ENCODE measurements at regions not wholly inside any gene's neighbourhood (a gene's known extent, or its start where the extent isn't known, plus 50 kb on each side); places are given as distances from the start of the nearest gene placed in this dataset.
A peak's percentile ranks its signal among the peaks of the same experiment; 100 is the strongest.
"Not testable (repeated sequence)": the region's sequence is repeated elsewhere in the genome, so short reads cannot be mapped to it uniquely, and the experiment has no call there.

- no peaks in the 10 kb centered on the region for H3K9me3 Mint-ChIP-seq
- H3K4me1 Mint-ChIP-seq (ENCODE audit: low read depth in 2 of 2): no peaks in the 10 kb centered on the region
- ATAC-seq (peak; percentile 27 to 32), DNase-seq (ENCODE audit: low spot score) (no peak)
- H3K27ac Mint-ChIP-seq: no peak overlapping the region
- peaks cover 4 to 25% of the 10 kb centered on the region in 2 donors for H3K27me3 Mint-ChIP-seq
- no peak overlapping the region for H3K4me3 Mint-ChIP-seq
- H3K36me3 Mint-ChIP-seq: no peaks in the 10 kb centered on the region
Observed at GRCh38 chr3:118802325-118803095, 232.1 kb downstream of the IGSF11 start.

GRCh38 chr3:118803096-118803476 lies 231.6 kb downstream of the IGSF11 start:
- no peaks in the 10 kb centered on the region for H3K9me3 Mint-ChIP-seq
- H3K27ac Mint-ChIP-seq: no peak overlapping the region
- no peaks in the 10 kb centered on the region for H3K4me1 Mint-ChIP-seq (ENCODE audit: low read depth in 2 of 2)
- H3K36me3 Mint-ChIP-seq: no peaks in the 10 kb centered on the region
- H3K27me3 Mint-ChIP-seq: peaks cover 4 to 25% of the 10 kb centered on the region in 2 donors
- DNase-seq (ENCODE audit: low spot score) (no peak), ATAC-seq (no peak)
- H3K4me3 Mint-ChIP-seq: no peak overlapping the region

GRCh38 chr3:118805007-118805406 lies 229.6 kb downstream of the IGSF11 start:
- H3K4me1 Mint-ChIP-seq (ENCODE audit: low read depth in 2 of 2): no peaks in the 10 kb centered on the region
- no peaks in the 10 kb centered on the region for H3K9me3 Mint-ChIP-seq
- H3K27ac Mint-ChIP-seq: no peak overlapping the region
- H3K27me3 Mint-ChIP-seq: peaks cover 0 to 15% of the 10 kb centered on the region in 2 donors
- H3K4me3 Mint-ChIP-seq: no peak overlapping the region
- no peaks in the 10 kb centered on the region for H3K36me3 Mint-ChIP-seq
- DNase-seq (ENCODE audit: low spot score) (no peak), ATAC-seq (no peak)

- Mint-ChIP-seq H3K4me1 (ENCODE audit: low read depth in 2 of 2) (no peaks in the 10 kb centered on the region), H3K27ac (no peak overlapping the region), H3K27me3 (peaks cover 0 to 18% of the 10 kb centered on the region in 2 donors), H3K4me3 (no peak overlapping the region), H3K36me3 (no peaks in the 10 kb centered on the region), H3K9me3 (no peaks in the 10 kb centered on the region)
- DNase-seq (ENCODE audit: low spot score) (no peak), ATAC-seq (no peak)
Observed at GRCh38 chr3:118806423-118806822, 228.2 kb downstream of the IGSF11 start.

- not testable (repeated sequence) for ATAC-seq; H3K36me3 Mint-ChIP-seq; DNase-seq (ENCODE audit: low spot score); H3K4me1 Mint-ChIP-seq (ENCODE audit: low read depth in 2 of 2); H3K4me3 Mint-ChIP-seq; H3K9me3 Mint-ChIP-seq; H3K27ac Mint-ChIP-seq
- H3K27me3 Mint-ChIP-seq: peaks cover 0 to 23% of the 10 kb centered on the region in 2 donors
Observed at GRCh38 chr3:118807349-118807748, 227.3 kb downstream of the IGSF11 start.

- no peaks in the 10 kb centered on the region for H3K4me1 Mint-ChIP-seq (ENCODE audit: low read depth in 2 of 2)
- no peak for DNase-seq (ENCODE audit: low spot score)
Observed at GRCh38 chr3:118808723-118809122, 225.9 kb downstream of the IGSF11 start.

GRCh38 chr3:118809696-118810498 lies 224.7 kb downstream of the IGSF11 start:
- peaks cover 0 to 23% of the 10 kb centered on the region in 2 donors for H3K27me3 Mint-ChIP-seq
- no peak overlapping the region for H3K27ac Mint-ChIP-seq
- H3K4me1 Mint-ChIP-seq (ENCODE audit: low read depth in 2 of 2): no peaks in the 10 kb centered on the region
- no peak overlapping the region for H3K4me3 Mint-ChIP-seq
- DNase-seq (ENCODE audit: low spot score): no peak
- no peak for ATAC-seq
- no peaks in the 10 kb centered on the region for H3K9me3 Mint-ChIP-seq
- no peaks in the 10 kb centered on the region for H3K36me3 Mint-ChIP-seq

More at GRCh38 chr3:118808723-118809122, 225.9 kb downstream of the IGSF11 start:
- H3K36me3 Mint-ChIP-seq: no peaks in the 10 kb centered on the region
- H3K4me3 Mint-ChIP-seq: no peak overlapping the region
- no peaks in the 10 kb centered on the region for H3K9me3 Mint-ChIP-seq
- no peak overlapping the region for H3K27ac Mint-ChIP-seq
- peaks cover 0 to 23% of the 10 kb centered on the region in 2 donors for H3K27me3 Mint-ChIP-seq
- no peak for ATAC-seq

GRCh38 chr3:118810499-118811035 lies 224.1 kb downstream of the IGSF11 start:
- H3K27me3 Mint-ChIP-seq: peaks cover 0 to 23% of the 10 kb centered on the region in 2 donors
- no peaks in the 10 kb centered on the region for H3K4me1 Mint-ChIP-seq (ENCODE audit: low read depth in 2 of 2)
- DNase-seq (ENCODE audit: low spot score) (no peak), ATAC-seq (no peak)
- no peak overlapping the region for H3K4me3 Mint-ChIP-seq
- no peaks in the 10 kb centered on the region for H3K36me3 Mint-ChIP-seq
- H3K9me3 Mint-ChIP-seq: no peaks in the 10 kb centered on the region
- no peak overlapping the region for H3K27ac Mint-ChIP-seq

GRCh38 chr3:118811236-118811732 lies 223.4 kb downstream of the IGSF11 start:
- Mint-ChIP-seq H3K4me1 (ENCODE audit: low read depth in 2 of 2) (no peaks in the 10 kb centered on the region), H3K9me3 (no peaks in the 10 kb centered on the region), H3K27me3 (peaks cover 0 to 24% of the 10 kb centered on the region in 2 donors), H3K27ac (no peak overlapping the region), H3K4me3 (no peak overlapping the region), H3K36me3 (no peaks in the 10 kb centered on the region)
- no peak for ATAC-seq
- no peak for DNase-seq (ENCODE audit: low spot score)

- Mint-ChIP-seq H3K4me1 (ENCODE audit: low read depth in 2 of 2) (no peaks in the 10 kb centered on the region), H3K9me3 (no peaks in the 10 kb centered on the region), H3K27me3 (peaks cover 0 to 16% of the 10 kb centered on the region in 2 donors), H3K27ac (no peak overlapping the region), H3K4me3 (no peak overlapping the region), H3K36me3 (no peaks in the 10 kb centered on the region)
- ATAC-seq: no peak
- no peak for DNase-seq (ENCODE audit: low spot score)
Observed at GRCh38 chr3:118813472-118813871, 221.2 kb downstream of the IGSF11 start.

GRCh38 chr3:118817748-118818165 lies 216.9 kb downstream of the IGSF11 start:
- no peak overlapping the region for H3K27ac Mint-ChIP-seq
- peak in 1 of 2 donors; percentile 66 for ATAC-seq
- H3K4me1 Mint-ChIP-seq (ENCODE audit: low read depth in 2 of 2): no peaks in the 10 kb centered on the region
- peaks cover 0 to 17% of the 10 kb centered on the region in 2 donors for H3K27me3 Mint-ChIP-seq
- H3K36me3 Mint-ChIP-seq: no peaks in the 10 kb centered on the region
- H3K9me3 Mint-ChIP-seq: no peaks in the 10 kb centered on the region
- no peak overlapping the region for H3K4me3 Mint-ChIP-seq
- peak; percentile 64 for DNase-seq (ENCODE audit: low spot score)

GRCh38 chr3:118818386-118818785 lies 216.3 kb downstream of the IGSF11 start:
- Mint-ChIP-seq H3K9me3 (no peaks in the 10 kb centered on the region), H3K27ac (no peak overlapping the region), H3K27me3 (peaks cover 0 to 17% of the 10 kb centered on the region in 2 donors), H3K4me1 (ENCODE audit: low read depth in 2 of 2) (no peaks in the 10 kb centered on the region), H3K4me3 (no peak overlapping the region), H3K36me3 (no peaks in the 10 kb centered on the region)
- no peak for ATAC-seq
- DNase-seq (ENCODE audit: low spot score): no peak

- no peak overlapping the region for H3K4me3 Mint-ChIP-seq
- no peaks in the 10 kb centered on the region for H3K9me3 Mint-ChIP-seq
- peaks cover 3 to 22% of the 10 kb centered on the region in 2 donors for H3K27me3 Mint-ChIP-seq
- no peak overlapping the region for H3K27ac Mint-ChIP-seq
- ATAC-seq (no peak), DNase-seq (ENCODE audit: low spot score) (no peak)
- no peaks in the 10 kb centered on the region for H3K36me3 Mint-ChIP-seq
- H3K4me1 Mint-ChIP-seq (ENCODE audit: low read depth in 2 of 2): no peaks in the 10 kb centered on the region
Observed at GRCh38 chr3:118823626-118824025, 211.0 kb downstream of the IGSF11 start.

GRCh38 chr3:118827446-118827845 lies 207.2 kb downstream of the IGSF11 start:
- no peak for ATAC-seq
- Mint-ChIP-seq H3K9me3 (no peaks in the 10 kb centered on the region), H3K36me3 (no peaks in the 10 kb centered on the region), H3K27ac (no peak overlapping the region), H3K4me1 (ENCODE audit: low read depth in 2 of 2) (no peaks in the 10 kb centered on the region), H3K4me3 (no peak overlapping the region), H3K27me3 (peaks cover 3 to 14% of the 10 kb centered on the region in 2 donors)
- no peak for DNase-seq (ENCODE audit: low spot score)
